HepG2 (cell line): ENCODE measurements at regions not wholly inside any gene's neighbourhood (a gene's known extent, or its start where the extent isn't known, plus 50 kb on each side); places are given as distances from the start of the nearest gene placed in this dataset.

Source experiments
- JUNB ChIP-seq: sonication (generic); formaldehyde crosslinking; IDR thresholded peaks from 2 replicates; pipeline ENCODE4 v1.8.0; 2022; ENCODE audit warnings: missing genetic modification reagents, mild to moderate bottlenecking, borderline replicate concordance
- POLR2A ChIP-seq, 2 experiments: IDR thresholded peaks; 2 replicates each; pipeline ENCODE4 v1.6.1; 2011; ENCODE audit warnings: low read depth in 2 of 2, low read length in 2 of 2, mild to moderate bottlenecking in 1 of 2, moderate library complexity in 1 of 2; ENCODE audit not compliant: insufficient read depth in 1 of 2
- SMC3 ChIP-seq: IDR thresholded peaks from 2 replicates; pipeline ENCODE4 v1.6.1; 2011; ENCODE audit warnings: low read length, improper control_type of control experiment
- YY1 ChIP-seq: IDR thresholded peaks from 2 replicates; pipeline ENCODE4 v1.6.1; 2011; ENCODE audit warnings: low read length, low read depth, moderate library complexity, mild to moderate bottlenecking; ENCODE audit not compliant: insufficient read depth, insufficient replicate concordance
- TF ChIP-seq, protein P1 (sequence below): sonication (generic); formaldehyde crosslinking; IDR thresholded peaks from 2 replicates; pipeline ENCODE4 v1.5.0; 2020; ENCODE audit warnings: mild to moderate bottlenecking, missing genetic modification reagents, moderate library complexity

DNA sequence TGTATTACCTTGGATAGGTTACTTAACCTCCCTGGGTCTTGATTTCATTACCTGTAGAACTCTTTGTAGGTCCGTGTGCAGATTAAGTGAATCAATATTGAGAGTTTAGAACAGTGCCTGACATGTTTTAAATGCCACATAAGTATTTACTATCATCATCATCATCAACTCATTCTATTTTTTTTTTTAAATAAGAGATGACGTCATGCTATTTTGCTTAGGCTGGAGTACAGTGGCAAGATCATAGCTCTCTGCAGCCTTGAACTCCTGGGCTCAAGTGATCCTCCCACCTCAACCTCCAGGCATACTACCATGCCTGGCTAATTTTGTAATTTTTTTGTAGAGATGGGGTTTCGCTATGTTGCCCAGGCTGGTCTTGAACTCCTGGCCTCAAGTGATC, 132.0 kb upstream of the FZD8 start:
- TF ChIP-seq SMC3, result no peak
- no peak for TF ChIP-seq POLR2A (IDR thresholded peaks at IDR 0.05; ENCODE audit: insufficient read depth in 1 of 2, low read depth in 2 of 2, low read length in 2 of 2)
- no peak for TF ChIP-seq JUNB (CRISPR knock-in tag)
- TF ChIP-seq, protein P1, sequence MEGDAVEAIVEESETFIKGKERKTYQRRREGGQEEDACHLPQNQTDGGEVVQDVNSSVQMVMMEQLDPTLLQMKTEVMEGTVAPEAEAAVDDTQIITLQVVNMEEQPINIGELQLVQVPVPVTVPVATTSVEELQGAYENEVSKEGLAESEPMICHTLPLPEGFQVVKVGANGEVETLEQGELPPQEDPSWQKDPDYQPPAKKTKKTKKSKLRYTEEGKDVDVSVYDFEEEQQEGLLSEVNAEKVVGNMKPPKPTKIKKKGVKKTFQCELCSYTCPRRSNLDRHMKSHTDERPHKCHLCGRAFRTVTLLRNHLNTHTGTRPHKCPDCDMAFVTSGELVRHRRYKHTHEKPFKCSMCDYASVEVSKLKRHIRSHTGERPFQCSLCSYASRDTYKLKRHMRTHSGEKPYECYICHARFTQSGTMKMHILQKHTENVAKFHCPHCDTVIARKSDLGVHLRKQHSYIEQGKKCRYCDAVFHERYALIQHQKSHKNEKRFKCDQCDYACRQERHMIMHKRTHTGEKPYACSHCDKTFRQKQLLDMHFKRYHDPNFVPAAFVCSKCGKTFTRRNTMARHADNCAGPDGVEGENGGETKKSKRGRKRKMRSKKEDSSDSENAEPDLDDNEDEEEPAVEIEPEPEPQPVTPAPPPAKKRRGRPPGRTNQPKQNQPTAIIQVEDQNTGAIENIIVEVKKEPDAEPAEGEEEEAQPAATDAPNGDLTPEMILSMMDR (CRISPR knock-in tag), result no peak
- TF ChIP-seq YY1, result no peak
